Heart left ventricle (tissue), 13 donors: ENCODE measurements at regions not wholly inside any gene's neighbourhood (a gene's known extent, or its start where the extent isn't known, plus 50 kb on each side); places are given as distances from the start of the nearest gene placed in this dataset.

Experiments
- CTCF ChIP-seq, 12 donors: fragments of 200-600 bp; sonication (generic) in 4 of 12; IDR thresholded peaks; one replicate each; pipeline versions ENCODE4 v1.5.0 to v1.8.0; 2018 to 2022; ENCODE audit warnings: antibody characterized with exemption in 12 of 12, mild to moderate bottlenecking in 5 of 12
- POLR2A ChIP-seq, 2 donors: fragments of 450-650 bp; IDR thresholded peaks; one replicate each; pipeline ENCODE4 v1.6.1; 2017; ENCODE audit warnings: antibody characterized with exemption in 2 of 2, mild to moderate bottlenecking in 2 of 2, moderate library complexity in 2 of 2
- donor health status: ischemic (EF 13 %, LVEDD 7.1; RV severe dilation, severe dysfunction).
- donor health status: DM: no; HTN: yes; CAD: no.
- donor health status: DM: no; HTN: no; CAD: no.
- donor health status: ischemic (EF 25% LVEDD 6.9; RV normal size, moderate dysfunction).
- donor health status: ischemic (EF 25% LVEDD 5.7; RV mildly dilated, moderate dysfunction).
- donor health status: ischemic (EF 35%, LVEDD 5.7; RV mildly dilated, moderate dysfunction).
- donor health status: nonischemic (EF 11% LVEDD 7.7; RV severe dilation, severe dysfunction).
- donor health status: DM: yes; HTN: yes; CAD: no.
- donor health status: PGD.
- donor health status: ischemic (EF 29% LVEDD 5.4; RV normal size, mild dysfunction).
- donor health status: nonischemic (EF 23%, LVEDD 6.1; RV moderate dilation, normal function).

GRCh38 chr5:158414780-158415179 is 555.8 kb upstream of the CLINT1 start:
- no peak for TF ChIP-seq CTCF (IDR thresholded peaks at IDR 0.05)
- TF ChIP-seq POLR2A (IDR thresholded peaks at IDR 0.05): no peak
